Suprapubic skin (tissue), 4 donors: ENCODE measurements at regions not wholly inside any gene's neighbourhood (a gene's known extent, or its start where the extent isn't known, plus 50 kb on each side); places are given as distances from the start of the nearest gene placed in this dataset.

Source experiments
- DNase-seq, 2 donors: peaks; one replicate each; pipeline ENCODE4 v3.0.0-alpha.2; 2019; ENCODE audit warnings: low spot score in 2 of 2
- H3K27ac ChIP-seq: fragments of 200-600 bp; sonication (generic); one replicate; pipeline ENCODE4 v1.5.1; 2019
- H3K27me3 ChIP-seq: fragments of 200-600 bp; sonication (generic); one replicate; pipeline ENCODE4 v1.5.1; 2019
- H3K36me3 ChIP-seq: fragments of 200-600 bp; sonication (generic); one replicate; pipeline ENCODE4 v1.5.1; 2019
- H3K4me1 ChIP-seq: fragments of 200-600 bp; sonication (generic); one replicate; pipeline ENCODE4 v1.5.1; 2019
- H3K4me3 ChIP-seq: fragments of 200-600 bp; sonication (generic); one replicate; pipeline ENCODE4 v1.5.1; 2019; ENCODE audit warnings: mild to moderate bottlenecking
- H3K9me3 ChIP-seq: fragments of 200-600 bp; sonication (generic); one replicate; pipeline ENCODE4 v1.5.1; 2019
- EP300 ChIP-seq: sonication (generic); formaldehyde crosslinking; IDR thresholded peaks from one replicate; pipeline ENCODE4 v1.6.1; 2017; ENCODE audit warnings: antibody characterized with exemption
- POLR2A ChIP-seq, 2 donors: fragments of 450-650 bp; IDR thresholded peaks; one replicate each; pipeline ENCODE4 v1.6.1; 2017; ENCODE audit warnings: antibody characterized with exemption in 2 of 2, mild to moderate bottlenecking in 2 of 2, moderate library complexity in 2 of 2
- POLR2AphosphoS5 ChIP-seq, 3 donors: sonication (generic); formaldehyde crosslinking; IDR thresholded peaks; one replicate each; pipeline ENCODE4 v1.6.1; 2017; ENCODE audit warnings: antibody characterized with exemption in 3 of 3
- WGBS: methylation state at CpG from one replicate; pipeline ENCODE4 v1.1.5; 2018; 5-methylcytosine and 5-hydroxymethylcytosine counted together
- TF ChIP-seq, protein P1 (sequence below), 2 donors: fragments of 200-600 bp in 1 of 2; fragments of 450-650 bp in 1 of 2; sonication (generic) in 1 of 2; IDR thresholded peaks; one replicate each; pipeline ENCODE4 v1.5.1; 2016 to 2019; ENCODE audit warnings: antibody characterized with exemption in 2 of 2, mild to moderate bottlenecking in 1 of 2, moderate library complexity in 1 of 2

DNA sequence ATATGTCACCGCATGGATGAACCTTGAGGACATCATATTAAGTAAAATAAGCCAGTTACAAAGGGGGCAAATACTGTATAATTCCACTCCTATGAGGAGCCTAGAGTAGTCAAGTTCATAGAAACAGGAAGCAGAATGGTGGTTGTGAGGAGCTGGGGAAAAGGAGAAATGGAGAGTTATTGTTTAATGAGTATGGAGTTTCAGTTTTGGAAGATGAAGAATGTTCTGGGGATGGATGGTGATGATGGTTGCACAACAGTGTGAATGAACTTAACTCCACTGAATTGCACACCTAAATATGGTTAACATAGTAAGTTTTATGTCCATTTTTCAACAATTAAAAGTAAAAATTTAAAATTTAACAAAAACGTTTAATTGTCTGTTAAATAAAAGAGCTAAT is 220.9 kb upstream of the JUN start:
- Histone ChIP-seq H3K27me3 (no peaks in the 10 kb centered on the region), H3K4me1 (peaks cover 7% of the 10 kb centered on the region), H3K4me3 (no peak overlapping the region), H3K36me3 (no peaks in the 10 kb centered on the region), H3K9me3 (no peaks in the 10 kb centered on the region), H3K27ac (no peak overlapping the region)
- DNase-seq, result no peak
- TF ChIP-seq POLR2A (IDR thresholded peaks at IDR 0.05), result no peak
- TF ChIP-seq EP300, result no peak
- TF ChIP-seq POLR2AphosphoS5 (IDR thresholded peaks at IDR 0.05), result no peak
- TF ChIP-seq, protein P1, sequence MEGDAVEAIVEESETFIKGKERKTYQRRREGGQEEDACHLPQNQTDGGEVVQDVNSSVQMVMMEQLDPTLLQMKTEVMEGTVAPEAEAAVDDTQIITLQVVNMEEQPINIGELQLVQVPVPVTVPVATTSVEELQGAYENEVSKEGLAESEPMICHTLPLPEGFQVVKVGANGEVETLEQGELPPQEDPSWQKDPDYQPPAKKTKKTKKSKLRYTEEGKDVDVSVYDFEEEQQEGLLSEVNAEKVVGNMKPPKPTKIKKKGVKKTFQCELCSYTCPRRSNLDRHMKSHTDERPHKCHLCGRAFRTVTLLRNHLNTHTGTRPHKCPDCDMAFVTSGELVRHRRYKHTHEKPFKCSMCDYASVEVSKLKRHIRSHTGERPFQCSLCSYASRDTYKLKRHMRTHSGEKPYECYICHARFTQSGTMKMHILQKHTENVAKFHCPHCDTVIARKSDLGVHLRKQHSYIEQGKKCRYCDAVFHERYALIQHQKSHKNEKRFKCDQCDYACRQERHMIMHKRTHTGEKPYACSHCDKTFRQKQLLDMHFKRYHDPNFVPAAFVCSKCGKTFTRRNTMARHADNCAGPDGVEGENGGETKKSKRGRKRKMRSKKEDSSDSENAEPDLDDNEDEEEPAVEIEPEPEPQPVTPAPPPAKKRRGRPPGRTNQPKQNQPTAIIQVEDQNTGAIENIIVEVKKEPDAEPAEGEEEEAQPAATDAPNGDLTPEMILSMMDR (IDR thresholded peaks at IDR 0.05), result no peak
- 76% methylated on average over 2 of the region's 2 CpGs for WGBS

- WGBS, result 81% methylated on average over 1 of the region's 1 CpG
- no peak for DNase-seq
These were observed 221.8 kb upstream of the JUN start for GRCh38 chr1:59005491-59006288.

DNA sequence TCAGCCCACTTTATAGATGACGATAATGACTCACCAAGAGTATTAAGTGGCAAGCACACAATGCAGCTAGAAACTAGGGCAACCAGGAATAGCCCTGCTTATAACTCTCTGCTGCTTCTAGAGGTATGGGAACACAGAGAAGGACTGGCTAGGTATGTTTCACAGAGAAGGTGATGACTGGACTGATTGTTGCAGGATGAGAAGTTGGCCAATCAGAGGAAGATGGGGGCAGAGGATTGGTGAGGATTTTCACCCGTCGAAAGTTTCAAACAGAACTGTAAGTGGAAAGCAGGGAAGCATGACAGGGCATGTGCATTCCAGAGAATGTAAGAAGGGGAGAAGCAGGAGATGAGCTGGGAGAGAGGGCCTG is 222.4 kb upstream of the JUN start:
- no peaks in the 10 kb centered on the region for H3K36me3 ChIP-seq
- no peak overlapping the region for H3K27ac ChIP-seq
- no peaks in the 10 kb centered on the region for H3K27me3 ChIP-seq
- H3K4me3 ChIP-seq, result no peak overlapping the region
- H3K9me3 ChIP-seq, result no peaks in the 10 kb centered on the region
- TF ChIP-seq, protein P1 (IDR thresholded peaks at IDR 0.05), result no peak
- TF ChIP-seq EP300 (no peak), POLR2A (IDR thresholded peaks at IDR 0.05) (no peak), POLR2AphosphoS5 (IDR thresholded peaks at IDR 0.05) (no peak)
- peaks cover 7% of the 10 kb centered on the region for H3K4me1 ChIP-seq
- WGBS, result 81% methylated on average over 3 of the region's 3 CpGs
- no peak for DNase-seq

More at GRCh38 chr1:59005491-59006288, 221.8 kb upstream of the JUN start:
- Histone ChIP-seq H3K27me3 (no peaks in the 10 kb centered on the region), H3K27ac (no peak overlapping the region), H3K4me3 (no peak overlapping the region), H3K36me3 (no peaks in the 10 kb centered on the region), H3K4me1 (peaks cover 7% of the 10 kb centered on the region), H3K9me3 (no peaks in the 10 kb centered on the region)
- TF ChIP-seq EP300 (no peak), POLR2A (IDR thresholded peaks at IDR 0.05) (no peak), POLR2AphosphoS5 (IDR thresholded peaks at IDR 0.05) (no peak)
- TF ChIP-seq, protein P1 (IDR thresholded peaks at IDR 0.05), result no peak

DNA sequence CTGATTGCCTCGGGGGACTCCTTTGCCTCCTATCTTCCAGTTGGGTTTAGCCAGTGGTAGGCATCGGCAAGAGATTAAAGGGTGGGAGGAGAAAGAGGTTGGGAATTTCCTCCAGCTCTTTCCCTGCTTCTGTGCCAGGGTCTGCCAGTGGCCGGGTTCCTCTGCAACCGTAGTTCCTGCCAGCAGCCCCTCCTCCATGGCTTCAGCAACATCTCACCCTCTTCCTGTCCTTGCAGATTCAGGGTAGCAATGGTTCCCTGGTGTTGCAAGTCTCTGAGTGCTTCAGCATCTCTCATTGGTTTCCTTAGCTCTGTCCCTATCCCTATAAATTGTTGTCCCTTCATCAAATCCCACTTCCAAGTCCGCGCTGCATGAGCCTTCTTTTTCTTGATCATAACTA is 223.1 kb upstream of the JUN start:
- TF ChIP-seq POLR2A (IDR thresholded peaks at IDR 0.05) (no peak), EP300 (no peak), POLR2AphosphoS5 (IDR thresholded peaks at IDR 0.05) (no peak)
- TF ChIP-seq, protein P1 (IDR thresholded peaks at IDR 0.05), result no peak

GRCh38 chr1:59007429-59007819 is 223.6 kb upstream of the JUN start:
- Histone ChIP-seq H3K27ac (no peak overlapping the region), H3K4me1 (peaks cover 9% of the 10 kb centered on the region), H3K9me3 (no peaks in the 10 kb centered on the region), H3K4me3 (no peak overlapping the region), H3K36me3 (no peaks in the 10 kb centered on the region), H3K27me3 (no peaks in the 10 kb centered on the region)
- TF ChIP-seq POLR2A (IDR thresholded peaks at IDR 0.05) (no peak), POLR2AphosphoS5 (IDR thresholded peaks at IDR 0.05) (no peak), EP300 (no peak)
- TF ChIP-seq, protein P1 (IDR thresholded peaks at IDR 0.05), result no peak
- 82% methylated on average over 3 of the region's 3 CpGs for WGBS
- DNase-seq, result no peak

More for the DNA sequence above, 223.1 kb upstream of the JUN start:
- Histone ChIP-seq H3K27me3 (no peaks in the 10 kb centered on the region), H3K9me3 (no peaks in the 10 kb centered on the region), H3K27ac (no peak overlapping the region), H3K4me3 (no peak overlapping the region), H3K4me1 (peaks cover 7% of the 10 kb centered on the region), H3K36me3 (no peaks in the 10 kb centered on the region)
- WGBS, result 84% methylated on average over 6 of the region's 6 CpGs
- DNase-seq, result no peak
